Mesenteric fat pad (tissue), 1 donor: ENCODE measurements at regions not wholly inside any gene's neighbourhood (a gene's known extent, or its start where the extent isn't known, plus 50 kb on each side); places are given as distances from the start of the nearest gene placed in this dataset.
"Not testable (repeated sequence)": the region's sequence is repeated elsewhere in the genome, so short reads cannot be mapped to it uniquely, and the experiment has no call there.

ENCODE experiments used
- DNase-seq: peaks from one replicate; pipeline ENCODE4 v3.0.0-alpha.2; 2020; ENCODE audit warnings: low spot score
- donor health status: DM: yes; HTN: yes; CAD: no.

GRCh38 chr15:19943515-19943914 is 598.1 kb downstream of the GOLGA6L6 start:
- no peak for DNase-seq

DNA sequence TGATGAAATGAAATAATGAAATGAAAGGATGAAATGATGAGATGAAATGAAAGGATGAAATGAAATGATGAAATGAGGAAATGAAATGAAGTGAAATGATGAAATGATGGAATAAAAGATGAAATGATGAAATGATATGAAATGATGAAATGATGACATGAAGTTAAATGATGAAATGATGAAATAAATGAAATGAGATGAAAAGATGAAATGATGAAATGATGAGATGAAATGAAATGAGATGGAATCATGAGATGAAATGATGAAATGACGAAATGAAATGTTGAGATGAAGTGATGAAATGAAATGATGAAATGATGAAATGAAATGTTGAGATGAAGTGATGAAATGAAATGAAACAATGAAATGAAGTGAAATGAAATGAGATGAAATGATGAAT is 638.3 kb downstream of the GOLGA6L6 start:
- DNase-seq: not testable (repeated sequence)

DNA sequence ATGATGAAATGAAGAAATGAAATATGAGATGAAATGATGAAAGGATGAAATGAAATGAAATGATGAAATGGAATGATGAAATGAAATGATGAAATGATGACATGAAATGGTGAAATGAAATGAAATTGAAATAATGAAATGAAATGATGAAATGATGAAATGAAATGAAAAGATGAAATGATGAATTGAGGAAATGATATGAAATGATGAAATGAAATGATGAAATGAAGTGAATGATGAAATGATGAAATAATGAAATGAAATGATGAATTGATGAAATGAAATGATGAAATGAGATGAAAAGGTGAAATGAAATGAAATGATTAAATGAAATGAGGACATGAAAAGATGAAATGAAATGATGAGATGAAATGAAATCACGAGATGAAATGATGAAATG is 639.2 kb downstream of the GOLGA6L6 start:
- DNase-seq: not testable (repeated sequence)

- not testable (repeated sequence) for DNase-seq
These were observed 640.2 kb downstream of the GOLGA6L6 start for GRCh38 chr15:19901414-19901813.

- DNase-seq: no peak
These were observed 642.4 kb downstream of the GOLGA6L6 start for GRCh38 chr15:19899021-19899824.

GRCh38 chr15:19888811-19889210 is 652.8 kb downstream of the GOLGA6L6 start:
- DNase-seq: not testable (repeated sequence)

GRCh38 chr15:19844061-19844460 is 697.5 kb downstream of the GOLGA6L6 start:
- not testable (repeated sequence) for DNase-seq
